Neural progenitor cell (in vitro differentiated cells): ENCODE measurements at regions not wholly inside any gene's neighbourhood (a gene's known extent, or its start where the extent isn't known, plus 50 kb on each side); places are given as distances from the start of the nearest gene placed in this dataset.

Experiments used
- DNase-seq: peaks from one replicate; pipeline ENCODE4 v3.0.0-alpha.2; 2016; ENCODE audit warnings: low spot score
- H2AFZ ChIP-seq: fragments of 200-600 bp; sonication (generic); replicated peaks from 2 replicates; pipeline ENCODE4 v1.6.1; 2016; ENCODE audit warnings: antibody characterized with exemption
- H3F3A ChIP-seq: fragments of 200-600 bp; sonication (generic); 2 replicates; pipeline ENCODE4 v1.6.1; 2016; ENCODE audit warnings: antibody characterized with exemption, low read depth
- H3K27ac ChIP-seq: fragments of 200-600 bp; sonication (generic); 2 replicates; pipeline ENCODE4 v1.5.1; 2016; ENCODE audit warnings: mild to moderate bottlenecking
- H3K27me3 ChIP-seq: fragments of 200-600 bp; sonication (generic); 2 replicates; pipeline ENCODE4 v1.6.1; 2016; ENCODE audit warnings: mild to moderate bottlenecking, moderate library complexity
- H3K36me3 ChIP-seq: fragments of 200-600 bp; sonication (generic); 2 replicates; pipeline ENCODE4 v1.5.1; 2016
- H3K4me1 ChIP-seq: fragments of 200-600 bp; sonication (generic); 2 replicates; pipeline ENCODE4 v1.6.1; 2016; ENCODE audit warnings: mixed run types
- H3K4me2 ChIP-seq: fragments of 200-600 bp; sonication (generic); 2 replicates; pipeline ENCODE4 v1.6.1; 2016
- H3K4me3 ChIP-seq: fragments of 200-600 bp; sonication (generic); 2 replicates; pipeline ENCODE4 v1.5.1; 2016
- H3K79me2 ChIP-seq: fragments of 200-600 bp; sonication (generic); 2 replicates; pipeline ENCODE4 v1.6.1; 2016; ENCODE audit warnings: low read depth
- H3K9ac ChIP-seq: fragments of 200-600 bp; sonication (generic); 2 replicates; pipeline ENCODE4 v1.6.1; 2016
- H3K9me3 ChIP-seq: fragments of 200-600 bp; sonication (generic); 2 replicates; pipeline ENCODE4 v1.5.1; 2016; ENCODE audit warnings: low read depth
- H4K20me1 ChIP-seq: fragments of 200-600 bp; sonication (generic); 2 replicates; pipeline ENCODE4 v1.6.1; 2016; ENCODE audit warnings: low read depth
- H3K27ac Mint-ChIP-seq: 3 replicates; pipeline ENCODE4 v1.8.0; 2021; ENCODE audit warnings: mixed read lengths
- H3K27me3 Mint-ChIP-seq: 2 replicates; pipeline ENCODE4 v1.8.0; 2022; ENCODE audit warnings: low read depth, mild to moderate bottlenecking, inconsistent platforms, moderate library complexity, mixed read lengths; ENCODE audit not compliant: insufficient read depth
- H3K36me3 Mint-ChIP-seq: 3 replicates; pipeline ENCODE4 v1.8.0; 2021; ENCODE audit warnings: mixed read lengths
- H3K4me1 Mint-ChIP-seq: 3 replicates; pipeline ENCODE4 v1.8.0; 2021; ENCODE audit warnings: mixed read lengths
- H3K4me3 Mint-ChIP-seq: 3 replicates; pipeline ENCODE4 v1.8.0; 2021; ENCODE audit warnings: mild to moderate bottlenecking, moderate library complexity, mixed read lengths
- H3K9me3 Mint-ChIP-seq: 3 replicates; pipeline ENCODE4 v1.8.0; 2020; ENCODE audit warnings: mixed read lengths
- CTCF ChIP-seq: fragments of 200-600 bp; sonication (generic); IDR thresholded peaks from 2 replicates; pipeline ENCODE4 v1.5.1; 2017; ENCODE audit warnings: antibody characterized with exemption, mild to moderate bottlenecking
- EZH2 ChIP-seq: fragments of 200-600 bp; sonication (generic); IDR thresholded peaks from 2 replicates; pipeline ENCODE4 v1.6.1; 2017; ENCODE audit warnings: antibody characterized with exemption, mild to moderate bottlenecking, moderate library complexity
- EZH2phosphoT487 ChIP-seq: fragments of 200-600 bp; sonication (generic); IDR thresholded peaks from 2 replicates; pipeline ENCODE4 v1.6.1; 2017; ENCODE audit warnings: antibody characterized with exemption

DNA sequence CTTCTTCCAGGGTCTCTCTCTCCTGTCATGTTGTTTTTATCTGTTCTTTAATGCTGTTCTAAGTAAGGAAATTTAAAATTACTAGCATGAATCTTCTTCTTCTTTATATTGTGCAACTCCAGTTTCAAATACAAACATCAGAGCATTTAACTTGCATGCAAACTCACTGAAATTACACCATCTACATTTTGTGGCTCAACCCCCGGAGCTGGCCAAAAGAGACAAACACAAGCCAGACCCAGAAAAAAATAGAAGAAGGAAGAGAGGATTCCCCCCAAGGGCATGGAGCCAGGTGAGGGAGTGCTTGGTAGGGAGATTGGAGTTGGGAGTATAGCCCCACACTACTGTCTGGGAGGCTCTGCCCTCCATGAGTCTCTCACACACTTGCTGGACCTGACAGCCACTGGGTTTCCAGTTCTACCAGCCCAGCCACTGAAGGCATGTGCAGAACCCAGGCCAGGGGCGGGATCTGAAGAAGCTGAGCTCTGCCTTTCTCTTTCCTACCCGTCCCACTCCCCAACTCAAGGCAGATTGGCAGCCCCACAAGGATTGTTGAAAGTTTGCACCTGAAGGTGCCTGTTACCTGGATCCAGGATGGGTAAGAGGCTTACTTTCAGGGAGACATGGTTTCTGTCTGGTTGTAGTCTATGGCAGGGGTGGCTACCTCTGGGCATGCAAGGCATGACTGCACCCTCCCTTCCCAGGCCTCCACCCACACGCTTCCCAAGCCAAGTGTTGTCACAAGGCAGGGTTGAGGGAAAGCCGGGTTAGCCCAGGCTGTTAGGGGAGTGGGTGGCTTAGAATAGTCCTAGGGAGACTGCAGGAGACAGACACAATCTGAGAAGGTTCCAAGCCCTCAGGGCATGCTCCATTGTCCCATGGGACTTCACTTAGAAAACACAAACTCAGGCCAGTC lies 297.2 kb downstream of the TGFB2 start:
- TF ChIP-seq EZH2 = no peak
- TF ChIP-seq EZH2phosphoT487 = no peak
- TF ChIP-seq CTCF = no peak
- Histone ChIP-seq H4K20me1 (no peaks in the 10 kb centered on the region), H3K4me1 (peaks cover 5% of the 10 kb centered on the region), H3K9ac (no peak overlapping the region), H3K9me3 (no peaks in the 10 kb centered on the region), H3K4me3 (no peak overlapping the region), H3K27me3 (no peaks in the 10 kb centered on the region), H3K4me2 (no peak overlapping the region), H3F3A (peaks cover 4% of the 10 kb centered on the region), H2AFZ (no peak overlapping the region), H3K27ac (no peak overlapping the region), H3K79me2 (no peaks in the 10 kb centered on the region), H3K36me3 (no peaks in the 10 kb centered on the region)
- DNase-seq = no peak
- H3K4me3 Mint-ChIP-seq = no peak overlapping the region
- no peak overlapping the region for H3K27ac Mint-ChIP-seq
- H3K9me3 Mint-ChIP-seq = no peaks in the 10 kb centered on the region
- peaks cover 7% of the 10 kb centered on the region for H3K4me1 Mint-ChIP-seq
- no peaks in the 10 kb centered on the region for H3K27me3 Mint-ChIP-seq
- no peaks in the 10 kb centered on the region for H3K36me3 Mint-ChIP-seq

DNA sequence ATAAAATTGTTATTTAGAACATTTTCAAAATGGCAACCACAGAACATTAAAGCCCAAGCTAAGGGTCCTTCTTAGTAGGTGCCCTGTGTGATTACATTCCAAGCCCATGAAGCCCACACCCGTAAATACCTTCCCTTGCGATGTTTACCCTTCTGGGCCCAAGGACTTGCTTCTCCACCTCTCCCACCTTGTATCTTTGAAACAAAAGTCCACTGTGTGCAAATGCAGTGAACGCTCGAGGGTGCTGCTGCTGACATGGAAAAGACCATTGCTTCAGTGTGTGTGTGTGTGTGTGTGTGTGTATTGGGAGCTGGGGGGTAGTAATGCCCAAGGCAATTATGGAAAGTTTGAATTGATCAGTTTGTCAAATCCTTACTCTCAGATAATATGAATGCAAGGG lies 298.1 kb downstream of the TGFB2 start:
- H3K9me3 Mint-ChIP-seq = no peaks in the 10 kb centered on the region
- no peak overlapping the region for H3K4me3 Mint-ChIP-seq
- no peaks in the 10 kb centered on the region for H3K9me3 ChIP-seq

GRCh38 chr1:218643926-218644325 lies 298.8 kb downstream of the TGFB2 start:
- no peak for TF ChIP-seq EZH2
- TF ChIP-seq EZH2phosphoT487 = no peak
- TF ChIP-seq CTCF = no peak

More for the DNA sequence above, 298.1 kb downstream of the TGFB2 start:
- H3K79me2 ChIP-seq = no peaks in the 10 kb centered on the region
- Mint-ChIP-seq H3K27ac (no peak overlapping the region), H3K36me3 (no peaks in the 10 kb centered on the region), H3K27me3 (no peaks in the 10 kb centered on the region), H3K4me1 (peaks cover 7% of the 10 kb centered on the region)
- H3K9ac ChIP-seq = no peak overlapping the region
- H3F3A ChIP-seq = peaks cover 4% of the 10 kb centered on the region
- no peak for DNase-seq
- no peaks in the 10 kb centered on the region for H3K36me3 ChIP-seq
- no peak overlapping the region for H2AFZ ChIP-seq
- H3K4me3 ChIP-seq = no peak overlapping the region
- H4K20me1 ChIP-seq = no peaks in the 10 kb centered on the region
- no peak overlapping the region for H3K4me2 ChIP-seq
- no peak overlapping the region for H3K27ac ChIP-seq
- H3K27me3 ChIP-seq = no peaks in the 10 kb centered on the region
- peaks cover 5% of the 10 kb centered on the region for H3K4me1 ChIP-seq
- no peak for TF ChIP-seq CTCF
- TF ChIP-seq EZH2phosphoT487 = no peak
- no peak for TF ChIP-seq EZH2

More at GRCh38 chr1:218643926-218644325, 298.8 kb downstream of the TGFB2 start:
- H3K27ac Mint-ChIP-seq = no peak overlapping the region
- Histone ChIP-seq H3K36me3 (no peaks in the 10 kb centered on the region), H3K4me1 (peaks cover 5% of the 10 kb centered on the region), H3K4me2 (no peak overlapping the region), H4K20me1 (no peaks in the 10 kb centered on the region), H3K79me2 (no peaks in the 10 kb centered on the region), H3K9ac (no peak overlapping the region), H3F3A (peaks cover 4% of the 10 kb centered on the region), H3K9me3 (no peaks in the 10 kb centered on the region), H3K27me3 (no peaks in the 10 kb centered on the region), H3K4me3 (no peak overlapping the region), H3K27ac (no peak overlapping the region), H2AFZ (no peak overlapping the region)
- no peaks in the 10 kb centered on the region for H3K9me3 Mint-ChIP-seq
- no peaks in the 10 kb centered on the region for H3K36me3 Mint-ChIP-seq
- no peak overlapping the region for H3K4me3 Mint-ChIP-seq
- peaks cover 7% of the 10 kb centered on the region for H3K4me1 Mint-ChIP-seq
- no peaks in the 10 kb centered on the region for H3K27me3 Mint-ChIP-seq
- peak; percentile 38 for DNase-seq
